ENCODE measurements at regions not wholly inside any gene's neighbourhood (a gene's known extent, or its start where the extent isn't known, plus 50 kb on each side); places are given as distances from the start of the nearest gene placed in this dataset.

DNA sequence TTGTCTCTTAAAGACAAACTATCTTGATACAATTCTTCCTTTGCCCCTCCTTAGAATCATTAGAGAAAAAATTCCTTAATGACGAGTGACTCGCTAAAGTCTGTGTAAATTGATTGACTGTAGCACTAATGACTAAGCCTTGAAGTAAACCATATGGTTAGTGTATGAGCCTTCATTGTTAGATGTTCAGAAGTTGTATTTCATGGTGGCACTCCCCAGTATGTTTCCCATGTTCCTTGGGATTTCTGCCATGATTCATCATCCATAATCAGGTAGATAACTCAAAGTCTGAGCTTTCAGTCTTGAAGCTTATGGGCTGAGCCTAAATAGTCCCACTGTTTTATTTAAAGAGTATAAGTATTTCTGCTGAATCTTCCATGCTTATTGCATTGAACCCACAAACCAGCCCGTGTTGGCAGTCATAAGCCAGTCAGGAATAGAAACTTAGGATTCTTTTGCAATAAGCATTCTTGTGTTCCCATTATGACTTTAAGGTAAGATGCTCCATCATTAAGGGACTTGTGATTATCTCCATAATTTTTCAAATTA lies 371.2 kb upstream of the RARB start:
- no peak for DNase-seq

DNA sequence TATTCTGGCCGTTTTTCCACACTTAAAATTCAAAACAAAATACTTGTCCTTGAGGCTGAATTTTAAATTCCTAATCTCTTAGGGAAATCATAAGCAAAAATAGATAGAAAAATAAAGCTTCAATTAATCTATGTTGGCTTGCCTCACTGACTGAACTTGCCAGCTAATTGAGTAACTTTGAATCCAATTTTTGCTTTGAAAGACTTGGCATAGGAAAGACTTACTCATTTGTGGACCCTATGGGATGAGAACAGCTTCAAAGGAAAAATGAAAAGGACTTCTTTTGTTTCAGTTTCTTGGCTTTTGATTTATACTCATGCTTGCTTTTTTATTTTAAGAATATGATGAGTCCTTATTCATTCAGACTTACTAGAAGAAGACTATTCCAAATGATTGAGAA lies 370.7 kb upstream of the RARB start:
- no peak for DNase-seq

DNA sequence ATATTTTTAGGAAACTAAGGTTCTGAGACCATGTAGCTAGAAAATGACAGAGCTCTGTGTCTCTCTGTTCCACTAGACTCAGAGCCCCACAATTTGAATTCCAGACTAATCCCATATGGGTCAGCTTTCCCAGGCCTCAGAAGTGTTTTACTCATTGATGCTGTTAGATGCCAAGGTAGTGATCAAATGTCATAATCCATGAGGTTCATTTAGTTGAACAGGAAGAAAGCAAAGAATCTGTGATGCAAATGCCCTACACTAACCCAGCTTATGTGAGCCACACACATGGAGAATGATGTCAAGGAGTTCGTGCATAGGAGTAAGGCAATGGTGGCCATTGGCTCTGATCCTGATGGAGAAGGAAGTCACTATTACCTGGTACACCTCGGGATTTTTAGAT lies 363.4 kb upstream of the RARB start:
- no peak for DNase-seq

DNA sequence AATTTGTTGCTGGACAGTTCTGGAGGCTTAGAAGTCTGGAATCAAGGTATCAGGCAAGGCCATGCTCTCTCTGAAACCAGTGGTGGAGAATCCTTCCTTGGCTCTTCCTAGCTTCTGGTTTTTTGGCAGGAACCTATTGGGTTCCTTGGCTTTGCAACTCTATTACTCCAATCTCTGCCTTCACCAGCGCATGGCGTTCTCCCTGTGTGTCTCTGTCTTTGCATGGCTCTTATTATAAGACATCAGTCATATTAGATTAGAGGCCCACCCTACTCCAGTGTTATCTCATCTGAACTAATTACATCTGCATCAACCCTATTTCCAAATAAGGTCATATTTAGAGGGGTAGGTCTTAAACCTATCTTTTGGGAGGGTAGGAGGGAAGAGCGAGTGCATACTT lies 358.1 kb upstream of the RARB start:
- DNase-seq, result no peak

DNA sequence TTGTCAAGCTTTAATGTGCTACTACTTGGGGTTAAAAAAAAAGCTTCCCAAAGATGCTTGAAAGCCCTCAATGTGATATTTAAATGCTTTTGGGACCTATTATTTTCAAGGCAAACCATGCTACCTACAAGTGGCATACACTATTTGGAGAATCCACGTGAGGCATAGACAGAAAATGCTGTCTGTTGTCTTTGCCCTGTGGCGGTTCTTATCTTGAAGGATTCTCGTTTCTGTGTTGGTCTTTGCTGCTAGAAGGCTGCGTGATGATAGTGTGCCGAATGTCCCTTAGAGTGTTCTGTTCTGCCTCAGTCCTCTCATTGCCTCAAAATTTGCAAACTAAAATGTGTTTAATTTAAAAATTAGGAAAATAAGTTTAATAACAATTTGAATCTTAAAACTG lies 356.2 kb upstream of the RARB start:
- DNase-seq, result no peak

DNA sequence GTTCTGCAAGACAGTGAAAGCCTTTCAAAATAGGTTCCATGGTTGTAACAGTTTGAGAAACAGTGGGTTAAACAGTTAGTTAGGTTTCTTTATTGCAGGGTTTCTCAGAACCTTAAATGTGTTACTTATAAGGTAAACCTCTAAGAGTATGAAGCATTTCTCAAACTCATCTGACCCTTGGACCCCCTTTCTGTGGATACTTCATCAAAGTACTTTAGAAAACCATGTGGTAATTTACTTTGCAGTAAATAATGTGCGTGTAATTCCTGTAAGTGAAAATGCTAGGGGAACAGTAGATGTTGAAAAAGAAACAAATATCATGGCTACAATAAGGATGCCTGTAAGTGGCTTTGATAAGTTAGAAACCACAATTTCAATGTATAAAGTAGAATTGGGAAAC lies 354.6 kb upstream of the RARB start:
- DNase-seq, result no peak

DNA sequence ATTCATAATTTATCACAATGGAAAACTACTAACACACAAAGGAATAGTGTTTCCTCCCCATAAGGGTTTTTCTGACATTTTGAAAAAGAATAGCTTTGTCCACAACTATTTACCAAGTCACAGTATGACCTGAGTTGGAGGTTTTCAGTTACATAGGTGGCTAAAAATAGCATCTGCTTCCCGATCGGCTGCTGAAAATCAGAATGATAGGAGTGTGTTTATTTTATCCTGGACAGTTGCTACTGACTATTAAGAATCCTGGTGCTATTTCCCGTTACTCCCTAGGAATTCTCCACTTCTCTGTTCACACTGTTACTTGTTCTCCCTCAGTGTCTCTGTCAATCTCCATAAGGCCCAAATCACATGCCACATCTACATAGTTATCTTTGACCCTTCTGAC lies 353.9 kb upstream of the RARB start:
- no peak for DNase-seq

DNA sequence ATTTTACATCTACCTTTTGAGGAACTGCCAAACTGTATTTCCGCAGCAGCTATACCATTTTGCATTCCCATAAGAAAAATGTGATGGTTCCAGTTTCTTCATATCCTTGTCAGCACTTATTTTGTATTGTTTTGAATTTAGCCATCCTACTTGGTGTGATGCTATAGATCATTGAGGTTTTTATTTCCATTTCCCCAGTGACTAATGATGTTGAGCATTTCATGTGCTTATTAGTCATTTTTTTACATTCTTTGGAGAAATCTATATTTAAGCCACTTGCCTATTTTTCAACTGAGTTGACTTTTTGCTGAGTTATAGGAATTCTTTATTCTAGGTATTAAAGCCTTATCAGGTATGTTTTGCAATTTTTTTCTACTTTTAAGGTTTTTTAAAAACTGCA lies 347.6 kb upstream of the RARB start:
- no peak for DNase-seq

DNA sequence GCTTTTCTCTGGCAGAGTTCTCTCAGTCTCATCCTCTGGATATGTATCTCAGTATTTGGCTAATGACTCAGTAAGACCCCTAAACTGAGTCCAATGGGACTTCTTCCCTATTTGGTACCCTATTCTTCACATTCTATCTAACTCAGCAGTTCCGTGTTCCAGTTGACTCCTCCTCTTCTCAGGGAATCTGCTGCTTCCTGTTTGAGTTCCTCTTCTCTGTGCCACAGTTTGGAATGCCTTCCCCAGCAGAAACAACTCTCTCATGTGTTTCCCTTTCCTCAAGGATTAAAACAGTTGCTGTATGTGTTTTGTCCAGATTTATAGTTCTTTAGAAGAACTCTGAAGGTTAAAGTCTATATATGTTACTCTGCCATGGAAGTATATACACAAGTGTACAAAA lies 344.0 kb upstream of the RARB start:
- no peak for DNase-seq

DNA sequence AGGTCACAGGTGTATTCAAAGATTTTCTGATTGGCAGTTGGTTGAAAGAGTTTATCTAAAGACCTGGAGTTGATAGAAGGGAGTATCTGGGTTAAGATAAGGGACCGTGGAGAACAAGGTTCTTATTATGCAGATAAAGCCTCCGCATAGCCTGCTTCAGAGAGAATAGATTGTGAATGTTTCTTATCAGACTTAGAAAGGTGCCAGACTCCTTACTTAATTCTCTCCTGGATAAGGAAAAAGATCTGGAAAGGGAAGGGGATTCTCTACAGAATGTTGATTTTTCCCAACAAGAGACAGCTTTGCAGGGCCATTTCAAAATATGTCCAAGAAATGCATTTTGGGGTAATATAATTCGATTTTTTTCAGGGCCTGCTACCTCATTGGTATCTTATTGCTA lies 341.3 kb upstream of the RARB start:
- no peak for DNase-seq

DNA sequence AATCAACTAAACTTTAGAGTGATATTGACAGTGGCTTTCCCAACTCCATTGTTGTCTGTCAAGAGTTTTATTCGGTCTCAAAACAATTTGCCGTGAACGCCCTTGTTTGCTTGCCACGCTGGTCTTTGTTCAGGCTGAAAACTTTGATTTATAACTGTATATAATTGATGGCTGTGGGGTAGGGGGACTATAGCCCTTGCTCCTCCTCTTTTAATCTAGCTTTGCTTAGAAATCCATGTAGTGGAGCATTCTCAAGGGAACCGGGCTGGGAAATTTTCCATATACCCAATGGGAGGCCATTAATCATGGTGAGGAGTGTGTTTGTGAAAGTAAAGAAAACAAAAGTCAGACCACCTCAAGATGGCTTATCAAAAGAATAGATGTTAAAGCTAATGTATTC lies 339.8 kb upstream of the RARB start:
- no peak for DNase-seq

DNA sequence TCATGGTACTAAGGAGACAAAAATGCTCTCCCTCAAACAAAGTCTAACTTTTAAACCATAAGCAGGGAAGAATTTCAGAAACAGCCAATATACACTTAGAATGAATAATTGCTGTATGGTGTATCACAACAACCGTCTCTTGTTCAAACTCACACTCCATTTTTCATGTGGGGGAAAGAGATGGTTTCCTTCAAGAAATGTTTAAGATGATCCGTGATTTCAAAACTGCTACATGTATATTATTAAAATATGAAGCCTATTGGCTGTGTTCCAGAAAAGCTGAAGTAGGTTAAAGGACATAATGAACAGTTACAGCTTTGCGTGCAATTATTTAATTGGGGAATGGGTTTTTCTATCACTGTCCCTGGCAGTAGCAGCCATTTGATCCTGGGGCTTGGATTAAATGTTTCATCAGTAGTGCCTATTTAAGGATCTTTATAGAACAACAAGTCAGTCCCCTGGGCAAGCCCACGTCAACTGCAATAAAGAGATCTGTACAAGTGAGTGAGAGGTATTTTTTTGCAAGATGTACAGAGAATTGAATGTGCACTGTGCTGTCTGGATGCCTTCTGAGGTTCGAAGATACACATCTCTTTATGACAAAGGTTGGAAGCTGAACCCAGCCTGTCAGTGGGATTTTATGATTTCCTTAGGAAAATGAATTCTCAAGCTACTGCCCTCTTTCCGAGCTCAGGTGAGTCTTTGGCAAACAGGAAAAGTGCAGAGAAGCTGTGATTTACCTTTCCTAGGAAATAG lies 337.2 kb upstream of the RARB start:
- peak; percentile 3 for DNase-seq

DNA sequence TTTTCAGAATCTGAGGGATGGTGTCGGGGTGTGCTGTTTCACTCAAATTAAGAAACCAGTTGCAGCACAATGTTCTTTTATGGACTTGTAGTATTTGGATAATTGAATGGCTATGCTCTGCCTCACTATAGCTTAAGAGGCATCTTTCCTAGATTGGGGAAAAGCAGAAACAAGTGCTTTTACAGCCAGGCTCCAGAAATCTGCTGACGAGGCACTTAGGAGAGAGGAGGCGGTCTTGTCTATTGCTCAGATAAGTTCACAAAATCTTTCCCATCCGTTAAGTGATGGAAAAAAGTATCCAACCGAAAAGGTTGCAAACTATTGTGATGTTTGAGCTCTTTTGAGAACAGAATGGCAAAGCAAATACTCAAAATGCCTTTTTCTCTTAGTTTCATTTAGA lies 336.1 kb upstream of the RARB start:
- DNase-seq, result no peak

DNA sequence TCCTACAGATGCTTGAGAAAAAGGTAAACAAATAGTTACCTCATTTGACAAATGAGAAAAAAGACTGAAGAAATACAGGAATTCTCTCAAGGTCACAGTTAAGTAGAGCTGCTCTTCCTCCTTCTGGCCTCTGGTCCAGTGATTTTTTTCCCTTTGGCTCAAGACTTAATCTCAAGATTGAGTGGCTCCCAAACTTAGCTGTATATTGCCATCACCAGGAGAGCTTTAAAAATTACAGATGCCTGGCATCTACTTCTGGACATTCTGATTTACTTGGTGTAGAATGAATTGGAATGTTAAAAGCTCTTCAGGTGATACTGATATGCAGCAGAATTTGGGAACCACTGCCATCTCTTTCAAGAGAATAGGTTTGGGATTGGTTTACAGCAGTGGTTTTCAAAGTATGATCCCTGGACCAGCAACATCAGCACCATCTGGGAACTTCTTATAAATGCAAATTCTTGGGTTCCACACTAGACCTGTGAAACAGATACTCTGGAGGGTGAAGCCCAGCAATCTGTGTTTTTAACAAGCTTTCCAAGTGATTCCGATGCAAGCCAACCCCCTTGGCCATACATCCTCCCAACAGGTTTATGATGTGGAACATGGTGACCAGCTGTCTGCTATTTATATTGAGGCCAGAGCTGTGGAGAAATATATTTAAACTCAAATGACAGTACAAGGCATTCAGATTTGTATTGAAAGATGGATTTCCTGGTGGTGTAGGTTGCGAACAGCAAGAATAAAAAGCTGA lies 333.0 kb upstream of the RARB start:
- DNase-seq, result no peak

DNA sequence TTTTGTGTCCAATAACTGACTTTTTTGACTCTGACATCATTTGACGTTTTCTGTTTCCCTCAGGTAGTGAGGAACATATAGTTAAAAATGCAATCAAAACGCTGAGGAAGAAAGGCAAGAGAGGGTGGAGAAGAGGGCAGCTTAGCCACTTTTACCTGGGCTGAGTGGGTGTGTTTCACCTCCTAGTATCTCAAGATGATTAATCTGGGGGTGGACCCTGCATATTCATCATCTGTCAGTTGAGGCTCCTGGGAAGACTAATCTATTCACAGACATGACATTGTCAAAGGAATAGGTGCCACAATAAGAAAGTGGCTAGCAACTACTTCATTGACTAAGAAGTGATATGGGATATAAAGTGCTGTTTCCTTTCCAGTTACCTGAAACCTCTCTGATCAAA lies 331.5 kb upstream of the RARB start:
- no peak for DNase-seq

DNA sequence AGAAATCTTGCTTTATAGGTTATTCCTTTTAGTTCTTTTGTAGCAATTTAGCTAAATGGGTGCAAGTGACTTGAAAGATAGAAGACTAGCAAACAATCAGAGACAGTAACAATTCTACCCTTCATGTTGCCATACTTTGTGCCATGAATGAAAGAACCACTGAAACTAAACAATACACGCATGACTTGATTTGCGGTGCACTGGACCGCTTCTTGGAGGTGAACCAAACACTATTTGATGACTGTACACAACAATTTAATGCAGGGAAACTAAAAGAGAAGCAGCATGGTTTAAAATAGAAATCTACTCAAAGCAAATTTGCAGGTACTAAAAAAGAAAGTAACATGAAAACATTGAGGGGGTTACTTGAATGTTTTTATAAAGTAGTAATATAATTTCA lies 331.0 kb upstream of the RARB start:
- no peak for DNase-seq

DNA sequence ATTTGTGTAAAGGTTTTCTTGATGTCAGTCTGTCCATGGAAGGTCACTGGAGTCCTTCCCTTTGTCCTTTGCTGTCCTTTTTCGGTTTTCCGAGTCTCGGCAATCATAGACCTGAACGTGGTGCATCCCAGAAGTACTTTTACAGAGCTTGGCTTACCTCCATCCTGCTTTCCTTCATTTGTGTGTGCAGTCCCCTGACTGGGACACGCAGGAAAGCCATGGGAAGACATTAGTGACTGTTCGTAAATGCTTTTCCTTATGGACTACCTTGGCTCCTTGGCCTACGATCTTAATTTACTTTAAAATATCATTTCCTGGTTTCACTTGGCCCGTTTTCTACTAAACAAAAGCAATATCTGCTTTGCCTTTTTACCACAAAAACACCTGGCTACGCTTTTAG lies 328.4 kb upstream of the RARB start:
- no peak for DNase-seq

DNA sequence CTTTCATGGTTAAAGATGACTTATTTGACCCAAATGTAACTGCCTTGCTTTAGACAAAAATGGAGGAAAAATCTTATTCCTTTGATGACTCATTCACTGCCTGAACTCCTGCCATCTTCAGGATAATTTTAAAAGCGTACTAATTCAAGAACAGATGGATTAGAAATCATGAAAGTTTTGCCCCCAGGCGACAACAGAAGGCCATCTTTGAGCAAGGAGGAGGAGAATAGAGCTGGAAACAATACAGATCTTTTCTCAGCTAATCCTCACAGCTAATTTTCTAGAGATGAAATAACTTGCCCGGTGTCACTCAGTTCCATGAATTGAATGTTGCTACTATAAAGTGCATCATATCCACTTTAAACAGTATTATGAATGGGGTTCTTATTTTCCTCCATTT lies 324.7 kb upstream of the RARB start:
- no peak for DNase-seq

DNA sequence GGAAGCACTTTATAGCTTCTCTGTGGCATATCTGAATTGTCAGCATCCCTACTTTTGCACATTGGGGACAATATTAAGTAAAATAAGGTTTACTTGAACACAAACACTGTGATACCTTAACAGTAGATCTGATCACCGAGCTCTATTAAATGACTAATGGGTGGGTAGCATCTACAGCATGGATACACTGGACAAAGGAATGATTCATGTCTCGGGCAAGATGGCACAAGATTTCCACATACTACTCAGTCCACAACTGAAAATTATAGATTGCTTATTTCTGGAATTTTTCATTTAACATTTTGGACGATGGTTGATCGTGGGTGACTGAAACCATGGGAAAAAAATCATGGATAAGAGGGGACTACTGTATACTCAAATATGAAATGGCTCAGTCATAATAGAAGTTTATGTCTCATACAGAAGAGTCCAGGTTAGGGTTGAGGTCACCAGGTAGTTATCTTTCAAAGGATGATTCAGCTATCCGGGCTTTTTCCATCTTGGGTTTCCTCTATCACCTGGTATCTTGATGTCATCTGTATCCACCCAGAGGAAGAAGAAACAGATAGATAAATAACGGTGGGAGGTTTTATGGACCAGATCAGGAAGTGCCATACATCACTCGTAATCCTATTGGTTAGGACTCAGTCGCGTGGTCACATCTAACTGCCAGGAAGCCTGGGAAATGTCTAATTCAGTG lies 320.0 kb upstream of the RARB start:
- DNase-seq, result no peak

DNA sequence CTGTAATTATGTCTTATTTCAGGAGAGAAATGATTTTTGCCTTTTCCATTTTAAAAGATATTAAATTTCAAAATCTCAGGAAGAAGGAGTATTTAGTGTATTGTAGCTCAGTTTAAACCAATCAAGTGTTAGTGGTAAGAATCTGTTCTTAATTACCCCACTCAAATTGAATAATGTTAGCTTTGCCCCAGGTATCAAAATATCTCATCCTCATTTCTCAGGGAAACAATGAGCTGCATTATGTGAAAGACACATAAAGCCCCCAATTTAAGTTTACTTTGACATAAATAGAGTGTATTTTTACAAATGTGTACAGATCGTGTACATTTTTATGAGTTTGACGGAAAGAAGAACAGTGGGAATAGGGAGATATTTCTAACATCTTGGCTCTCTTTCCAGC lies 317.4 kb upstream of the RARB start:
- DNase-seq, result no peak

DNA sequence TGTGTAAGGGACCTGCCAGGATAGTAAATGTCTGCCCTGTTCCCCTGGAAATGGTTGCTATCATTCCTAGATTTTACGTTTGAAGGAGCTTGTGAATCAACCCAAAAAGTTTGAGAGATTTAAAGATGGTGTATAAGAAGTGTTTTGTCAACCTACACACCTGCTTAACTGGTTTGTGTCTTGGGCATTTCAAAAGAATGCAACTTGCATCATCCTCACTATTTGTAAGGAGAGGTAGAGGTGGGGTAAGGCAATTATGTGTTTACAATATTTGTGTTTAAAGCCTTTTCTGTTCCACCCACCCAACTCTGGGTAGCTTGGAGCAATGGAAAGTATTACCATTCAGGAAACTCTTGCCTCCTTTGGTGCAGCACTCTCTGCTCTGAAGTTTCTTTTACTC lies 314.2 kb upstream of the RARB start:
- no peak for DNase-seq

DNA sequence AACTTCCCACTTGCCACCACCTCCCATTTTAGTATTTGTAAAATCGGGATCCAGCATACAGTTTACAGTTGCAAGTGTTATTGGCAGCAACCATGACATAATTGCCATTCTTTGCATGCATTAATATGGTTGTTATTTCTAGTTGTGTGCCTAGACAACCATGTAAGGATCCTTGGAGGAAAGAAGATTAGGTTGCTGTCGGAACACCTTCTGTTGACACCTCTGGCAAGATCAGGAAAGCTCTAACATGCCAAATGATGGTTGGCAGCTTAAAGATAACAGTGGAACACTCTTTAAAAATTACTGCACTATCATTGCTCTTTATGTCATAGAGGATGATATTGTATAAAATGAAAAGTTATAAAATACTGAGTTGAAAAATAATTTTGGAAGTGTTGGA lies 313.5 kb upstream of the RARB start:
- DNase-seq, result no peak

DNA sequence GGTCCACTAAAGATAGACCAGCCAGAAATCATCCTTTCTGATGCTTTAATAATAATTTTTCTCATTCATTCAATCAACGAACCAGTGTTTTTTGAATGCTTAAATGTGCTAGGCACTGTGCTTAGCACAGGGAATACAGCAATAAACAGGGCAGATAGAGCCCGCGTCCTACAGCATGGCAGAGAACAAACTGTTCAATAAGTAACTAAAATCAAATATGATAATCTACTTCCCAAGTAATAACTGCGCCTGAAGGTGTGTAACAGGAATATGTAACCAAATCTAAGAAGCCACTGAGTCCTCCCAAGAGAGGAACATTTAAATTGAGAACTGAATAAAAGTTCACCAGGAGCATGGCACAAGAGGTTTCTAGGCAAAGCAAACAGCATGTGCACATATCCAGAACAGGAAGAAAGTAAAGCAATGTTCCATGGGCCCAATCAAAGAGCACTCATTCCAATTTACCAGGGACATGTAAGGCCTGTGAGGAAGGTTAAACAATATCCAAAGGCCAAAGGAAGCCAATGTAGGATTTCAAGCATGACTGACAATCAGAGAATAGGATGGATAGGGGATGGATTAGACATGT lies 311.0 kb upstream of the RARB start:
- DNase-seq, result no peak

DNA sequence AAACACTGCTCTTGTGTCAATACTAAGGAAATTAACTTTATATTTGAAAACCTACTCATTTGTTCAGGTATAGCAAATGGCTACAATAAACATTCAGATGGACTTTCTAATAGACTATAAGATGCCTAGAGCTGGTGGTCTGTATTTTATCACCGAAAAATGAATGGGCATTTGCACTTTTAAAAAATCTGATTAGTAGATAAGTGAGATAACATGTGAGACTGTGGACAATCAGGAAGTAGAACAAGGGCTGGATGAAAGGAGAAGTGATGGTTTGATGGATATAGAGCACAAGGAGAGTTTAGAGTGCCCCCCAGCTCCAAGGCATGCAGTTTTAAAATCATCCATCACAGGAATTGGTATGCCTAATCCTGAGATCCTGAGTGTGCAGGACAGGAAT lies 308.4 kb upstream of the RARB start:
- no peak for DNase-seq

Data from NCI-H1105 treated with DMSO at 0.1 percent for 48 hours (cell line).